Endothelial cell of umbilical vein (primary cell): ENCODE measurements at regions not wholly inside any gene's neighbourhood (a gene's known extent, or its start where the extent isn't known, plus 50 kb on each side); places are given as distances from the start of the nearest gene placed in this dataset.

ENCODE experiments used
- BruUV-seq: library from RNA; stranded (reverse); fragments of 400-500 nt; replicated peaks from 2 replicates; lab custom pipeline; 2021; lab: Mats Ljungman, UMichigan
- CTCF ChIA-PET: fragments of 300-600, 350-600 bp; sonication (Branson Sonifier 250); formaldehyde crosslinking; loops from one replicate; lab custom pipeline; 2021; ENCODE audit warnings: antibody characterized with exemption, inconsistent platforms; lab: Charles Lee
- POLR2A ChIA-PET: fragments of 300-600, 350-600 bp; sonication (Branson Sonifier 250); formaldehyde crosslinking; loops from one replicate; lab custom pipeline; 2021; ENCODE audit warnings: antibody characterized with exemption, inconsistent platforms; lab: Charles Lee
- DNase-seq: peaks from one replicate; pipeline ENCODE4 v3.0.0-alpha.2; 2011; ENCODE audit warnings: low read depth, low spot score
- FAIRE-seq: peaks from 2 replicates; lab custom pipeline; 2011; peaks lifted over from hg19 to GRCh38; lab: Jason Lieb, UNC
- H2AFZ ChIP-seq: 2 replicates; pipeline ENCODE4 v1.6.0; 2012; ENCODE audit warnings: low read depth, low read length, control low read depth, inconsistent platforms
- H3K27ac ChIP-seq: 2 replicates; pipeline ENCODE4 v1.5.1; 2011; ENCODE audit warnings: low read depth, mild to moderate bottlenecking, control low read depth, low read length, moderate library complexity; ENCODE audit not compliant: insufficient read depth
- H3K27me3 ChIP-seq, 2 experiments: 2 replicates each; pipeline versions ENCODE4 v1.6.0 to v1.6.1; 2011; ENCODE audit warnings: low read length in 2 of 2, mixed read lengths in 1 of 2; ENCODE audit not compliant: control insufficient read depth in 2 of 2, insufficient read depth in 2 of 2
- H3K36me3 ChIP-seq, 2 experiments: 2 replicates in 1 of 2; 3 replicates in 1 of 2; pipeline ENCODE4 v1.5.1; 2011; ENCODE audit warnings: low read length in 2 of 2, mild to moderate bottlenecking in 1 of 2, moderate library complexity in 1 of 2; ENCODE audit not compliant: control insufficient read depth in 2 of 2, insufficient read depth in 2 of 2; ENCODE audit errors: extremely low read depth in 1 of 2
- H3K4me1 ChIP-seq: 3 replicates; pipeline ENCODE4 v1.5.1; 2011; ENCODE audit warnings: mild to moderate bottlenecking, low read length; ENCODE audit not compliant: control insufficient read depth, insufficient read depth; ENCODE audit errors: extremely low read depth
- H3K4me2 ChIP-seq: 2 replicates; pipeline ENCODE4 v1.6.1; 2011; ENCODE audit warnings: low read length, control low read depth, mixed read lengths; ENCODE audit not compliant: insufficient read depth
- H3K4me3 ChIP-seq, 3 experiments: fragments of 200-600 bp in 1 of 3; sonication (generic), shearing (Covaris generic) in 1 of 3; replicated peaks in 1 of 3; 2 replicates each; pipeline ENCODE4 v1.5.1; 2011 to 2016; ENCODE audit warnings: control low read depth in 3 of 3, low read length in 3 of 3, mild to moderate bottlenecking in 2 of 3, inconsistent platforms in 1 of 3, low read depth in 1 of 3, moderate library complexity in 1 of 3; ENCODE audit not compliant: insufficient read depth in 1 of 3
- H3K79me2 ChIP-seq: 2 replicates; pipeline ENCODE4 v1.6.0; 2012; ENCODE audit warnings: low read length, inconsistent platforms; ENCODE audit not compliant: control insufficient read depth, insufficient read depth
- H3K9ac ChIP-seq: replicated peaks from 2 replicates; pipeline ENCODE3; 2011; ENCODE audit warnings: low read length, control low read depth; ENCODE audit not compliant: insufficient read depth; ENCODE audit errors: extremely low read depth
- H3K9me1 ChIP-seq: replicated peaks from 3 replicates; pipeline ENCODE4 v1.6.0; 2011; ENCODE audit warnings: mild to moderate bottlenecking, low read length; ENCODE audit not compliant: control insufficient read depth, insufficient read depth; ENCODE audit errors: extremely low read depth
- H3K9me3 ChIP-seq: replicated peaks from 2 replicates; pipeline ENCODE4 v1.5.1; 2012; ENCODE audit warnings: low read length, inconsistent platforms; ENCODE audit not compliant: control insufficient read depth, insufficient read depth
- H4K20me1 ChIP-seq: replicated peaks from 2 replicates; pipeline ENCODE3; 2011; ENCODE audit warnings: mild to moderate bottlenecking, low read length; ENCODE audit not compliant: control insufficient read depth, insufficient read depth; ENCODE audit errors: extremely low read depth
- FOS ChIP-seq: IDR thresholded peaks from 2 replicates; pipeline ENCODE4 v1.6.1; 2011; ENCODE audit warnings: mild to moderate bottlenecking, low read length, moderate library complexity, borderline replicate concordance; ENCODE audit not compliant: insufficient read depth
- JUN ChIP-seq: IDR thresholded peaks from 2 replicates; pipeline ENCODE4 v1.6.1; 2011; ENCODE audit warnings: borderline replicate concordance, low read depth; ENCODE audit not compliant: insufficient read length, insufficient read depth
- MAX ChIP-seq: IDR thresholded peaks from 2 replicates; pipeline ENCODE4 v1.6.1; 2011; ENCODE audit not compliant: insufficient read depth, insufficient read length
- MYC ChIP-seq: IDR thresholded peaks from one replicate; pipeline ENCODE4 v1.6.1; 2011; ENCODE audit warnings: mild to moderate bottlenecking, low read depth, low read length
- POLR2A ChIP-seq: IDR thresholded peaks from 2 replicates; pipeline ENCODE4 v1.6.1; 2012; ENCODE audit warnings: low read depth, mild to moderate bottlenecking, control low read depth, low read length
- POLR2AphosphoS5 ChIP-seq: IDR thresholded peaks from 2 replicates; pipeline ENCODE4 v1.6.1; 2012; ENCODE audit warnings: low read depth, mild to moderate bottlenecking, control low read depth, low read length, moderate library complexity; ENCODE audit not compliant: insufficient read depth
- dilution Hi-C: fragments of 300-500 bp; cut with MboI; formaldehyde crosslinking; loops from one replicate; pipeline ENCODE4 v1.15.0; 2019; ENCODE audit warnings: low sequenced_read_pairs; ENCODE audit not compliant: extremely low pct_ligation_motif_present
- intact Hi-C: fragments of 100-400 bp; cut with micrococcal nuclease; formaldehyde crosslinking; loops from one replicate; pipeline ENCODE4 v1.10.0; 2022

- Histone ChIP-seq H3K36me3 (no peaks in the 10 kb centered on the region), H4K20me1 (no peaks in the 10 kb centered on the region), H3K9me3 (no peaks in the 10 kb centered on the region), H3K4me3 (no peak overlapping the region), H3K4me1 (peaks cover 44% of the 10 kb centered on the region), H3K9me1 (no peaks in the 10 kb centered on the region), H3K27me3 (no peaks in the 10 kb centered on the region), H3K27ac (no peak overlapping the region), H3K79me2 (no peaks in the 10 kb centered on the region), H3K4me2 (no peak overlapping the region), H3K9ac (no peak overlapping the region), H2AFZ (no peak overlapping the region)
- TF ChIP-seq JUN = no peak
- no peak for TF ChIP-seq FOS
- no peak for TF ChIP-seq POLR2AphosphoS5
- TF ChIP-seq POLR2A = no peak
- no peak for TF ChIP-seq MYC
- TF ChIP-seq MAX = no peak
- intact Hi-C loops = no loop called here
- POLR2A ChIA-PET = no interaction called here
- FAIRE-seq = no peak
- CTCF ChIA-PET = interaction anchor here (0.6 to 1.0 kb wide), 2 partner anchors 10 to 221 kb away, joined by 3 to 6 read pairs; no protein-coding TSS in a partner anchor
- BruUV-seq = no TSS peak
- DNase-seq = no peak
- dilution Hi-C loops = no loop called here
These were observed 264.4 kb upstream of the SIX2 start for GRCh38 chr2:45273412-45274249.
